Fibroblast of lung (primary cell): ENCODE measurements at regions not wholly inside any gene's neighbourhood (a gene's known extent, or its start where the extent isn't known, plus 50 kb on each side); places are given as distances from the start of the nearest gene placed in this dataset.

ENCODE experiments used
- DNase-seq, 2 donors: peaks; one replicate each; pipeline versions ENCODE4 v3.0.0 to v3.0.0-alpha.2; 2010; ENCODE audit warnings: low read depth in 2 of 2
- H2AFZ ChIP-seq: 2 replicates; pipeline ENCODE4 v1.5.1; 2012; ENCODE audit warnings: low read length, control low read depth, inconsistent platforms
- H3K27ac ChIP-seq: 2 replicates; pipeline ENCODE4 v1.5.1; 2011; ENCODE audit warnings: low read length, control low read depth; ENCODE audit not compliant: insufficient read depth
- H3K27me3 ChIP-seq: 2 replicates; pipeline ENCODE4 v1.5.1; 2011; ENCODE audit warnings: mild to moderate bottlenecking, low read length; ENCODE audit not compliant: control insufficient read depth, insufficient read depth
- H3K36me3 ChIP-seq: 2 replicates; pipeline ENCODE4 v1.5.1; 2011; ENCODE audit warnings: low read length; ENCODE audit not compliant: control insufficient read depth, insufficient read depth
- H3K4me1 ChIP-seq: 2 replicates; pipeline ENCODE4 v1.5.1; 2011; ENCODE audit warnings: low read length; ENCODE audit not compliant: control insufficient read depth, insufficient read depth; ENCODE audit errors: extremely low read depth
- H3K4me2 ChIP-seq: 2 replicates; pipeline ENCODE4 v1.5.1; 2011; ENCODE audit warnings: low read length, control low read depth; ENCODE audit not compliant: insufficient read depth; ENCODE audit errors: extremely low read depth
- H3K4me3 ChIP-seq, 4 experiments: fragments of 200-600 bp in 1 of 4; sonication (generic) in 1 of 4; replicated peaks in 1 of 4; 2 replicates each; pipeline ENCODE4 v1.5.1; 2011 to 2016; ENCODE audit warnings: low read length in 4 of 4, low read depth in 3 of 4, mild to moderate bottlenecking in 3 of 4, control low read depth in 2 of 4, inconsistent platforms in 1 of 4, mixed read lengths in 1 of 4; ENCODE audit not compliant: insufficient read depth in 1 of 4; ENCODE audit errors: control extremely low read depth in 1 of 4
- H3K79me2 ChIP-seq: 2 replicates; pipeline ENCODE4 v1.5.1; 2012; ENCODE audit warnings: mild to moderate bottlenecking, low read length, inconsistent platforms; ENCODE audit not compliant: control insufficient read depth, insufficient read depth
- H3K9ac ChIP-seq: 2 replicates; pipeline ENCODE4 v1.5.1; 2011; ENCODE audit warnings: mild to moderate bottlenecking, low read length, control low read depth; ENCODE audit not compliant: insufficient read depth
- H3K9me3 ChIP-seq: 2 replicates; pipeline ENCODE4 v1.5.1; 2012; ENCODE audit warnings: low read depth, low read length; ENCODE audit not compliant: control insufficient read depth, insufficient read depth
- H4K20me1 ChIP-seq: 2 replicates; pipeline ENCODE4 v1.5.1; 2011; ENCODE audit warnings: low read length; ENCODE audit not compliant: control insufficient read depth, insufficient read depth; ENCODE audit errors: extremely low read depth
- CTCF ChIP-seq, 2 donors: IDR thresholded peaks in 1 of 2; conservative IDR thresholded peaks in 1 of 2; 1 replicate in 1 of 2; 2 replicates in 1 of 2; pipeline ENCODE4 v1.5.1; 2011 to 2012; ENCODE audit warnings: low read length in 2 of 2, control low read depth in 1 of 2, inconsistent platforms in 1 of 2, low read depth in 1 of 2, mild to moderate bottlenecking in 1 of 2
- EZH2 ChIP-seq: IDR thresholded peaks from 2 replicates; pipeline ENCODE4 v1.5.1; 2012; ENCODE audit warnings: low read length, control low read depth, mild to moderate bottlenecking; ENCODE audit errors: missing control alignments

GRCh38 chr14:37665951-37666350, 70.5 kb downstream of the TTC6 start:
- Histone ChIP-seq H3K36me3 (no peaks in the 10 kb centered on the region), H3K27ac (no peak overlapping the region), H3K4me1 (no peaks in the 10 kb centered on the region), H3K4me3 (no peak overlapping the region), H2AFZ (no peak overlapping the region), H3K79me2 (no peaks in the 10 kb centered on the region), H4K20me1 (no peaks in the 10 kb centered on the region), H3K9ac (no peak overlapping the region), H3K27me3 (no peaks in the 10 kb centered on the region), H3K4me2 (no peak overlapping the region), H3K9me3 (no peaks in the 10 kb centered on the region)
- no peak for DNase-seq
- no peak for TF ChIP-seq EZH2
- TF ChIP-seq CTCF (conservative IDR thresholded peaks at IDR 0.05 in 1 of 2, IDR thresholded peaks at IDR 0.05 in 1 of 2; ENCODE audit: low read depth in 1 of 2, low read length in 2 of 2): no peak

GRCh38 chr14:37668646-37669045, 73.2 kb downstream of the TTC6 start:
- peak; percentile 44 to 59 for DNase-seq
- Histone ChIP-seq H3K9me3 (no peaks in the 10 kb centered on the region), H4K20me1 (no peaks in the 10 kb centered on the region), H3K4me1 (no peaks in the 10 kb centered on the region), H3K27ac (no peak overlapping the region), H3K4me2 (no peak overlapping the region), H3K36me3 (no peaks in the 10 kb centered on the region), H3K9ac (no peak overlapping the region), H3K79me2 (no peaks in the 10 kb centered on the region), H3K4me3 (no peak overlapping the region), H2AFZ (no peak overlapping the region), H3K27me3 (no peaks in the 10 kb centered on the region)
- no peak for TF ChIP-seq CTCF (conservative IDR thresholded peaks at IDR 0.05 in 1 of 2, IDR thresholded peaks at IDR 0.05 in 1 of 2; ENCODE audit: low read depth in 1 of 2, low read length in 2 of 2)
- TF ChIP-seq EZH2: no peak

GRCh38 chr14:37669242-37669641, 73.8 kb downstream of the TTC6 start:
- Histone ChIP-seq H3K4me3 (no peak overlapping the region), H4K20me1 (no peaks in the 10 kb centered on the region), H3K27ac (no peak overlapping the region), H2AFZ (no peak overlapping the region), H3K9ac (no peak overlapping the region), H3K79me2 (no peaks in the 10 kb centered on the region), H3K27me3 (no peaks in the 10 kb centered on the region), H3K36me3 (no peaks in the 10 kb centered on the region), H3K4me2 (no peak overlapping the region), H3K4me1 (no peaks in the 10 kb centered on the region), H3K9me3 (no peaks in the 10 kb centered on the region)
- TF ChIP-seq EZH2 (no peak), CTCF (conservative IDR thresholded peaks at IDR 0.05 in 1 of 2, IDR thresholded peaks at IDR 0.05 in 1 of 2; ENCODE audit: low read depth in 1 of 2, low read length in 2 of 2) (no peak)
- no peak for DNase-seq
